Liver (tissue), 3 donors: ENCODE measurements at regions not wholly inside any gene's neighbourhood (a gene's known extent, or its start where the extent isn't known, plus 50 kb on each side); places are given as distances from the start of the nearest gene placed in this dataset.

Source experiments
- EGR1 ChIP-seq, 2 donors: IDR thresholded peaks; 2 replicates each; pipeline ENCODE4 v1.6.1; 2016 to 2018; ENCODE audit warnings: antibody characterized with exemption in 2 of 2, low read depth in 2 of 2
- FOXA1 ChIP-seq: IDR thresholded peaks from 2 replicates; pipeline ENCODE4 v1.6.1; 2016; ENCODE audit warnings: antibody characterized with exemption
- GABPA ChIP-seq, 2 donors: IDR thresholded peaks in 1 of 2; conservative IDR thresholded peaks in 1 of 2; 2 replicates each; pipeline ENCODE4 v1.6.1; 2016; ENCODE audit warnings: antibody characterized with exemption in 2 of 2, mild to moderate bottlenecking in 1 of 2, moderate library complexity in 1 of 2
- HNF4A ChIP-seq, 2 donors: conservative IDR thresholded peaks; 2 replicates each; pipeline ENCODE4 v1.6.1; 2016; ENCODE audit warnings: antibody characterized with exemption in 2 of 2, mild to moderate bottlenecking in 2 of 2
- RAD21 ChIP-seq, 2 donors: IDR thresholded peaks; 2 replicates each; pipeline ENCODE4 v1.6.1; 2016; ENCODE audit warnings: antibody characterized with exemption in 2 of 2, mild to moderate bottlenecking in 2 of 2
- SP1 ChIP-seq: IDR thresholded peaks from 2 replicates; pipeline ENCODE4 v1.6.1; 2018; ENCODE audit warnings: antibody characterized with exemption, mild to moderate bottlenecking
- TAF1 ChIP-seq: conservative IDR thresholded peaks from 2 replicates; pipeline ENCODE4 v1.6.1; 2016; ENCODE audit warnings: antibody characterized with exemption, mild to moderate bottlenecking
- YY1 ChIP-seq: IDR thresholded peaks from 2 replicates; pipeline ENCODE4 v1.6.1; 2016; ENCODE audit warnings: antibody characterized with exemption, mild to moderate bottlenecking
- TF ChIP-seq, protein P1 (sequence below): IDR thresholded peaks from 2 replicates; pipeline ENCODE4 v1.6.1; 2016; ENCODE audit warnings: antibody characterized with exemption, mild to moderate bottlenecking
- TF ChIP-seq, protein P2 (sequence below): fragments of 150-350 bp; IDR thresholded peaks from 2 replicates; pipeline ENCODE4 v1.5.1; 2017; ENCODE audit warnings: improper control_type of control experiment, low read depth, low read length; ENCODE audit not compliant: missing input control
- TF ChIP-seq, protein P3 (sequence below): IDR thresholded peaks from 2 replicates; pipeline ENCODE4 v1.6.1; 2016; ENCODE audit warnings: antibody characterized with exemption
- TF ChIP-seq, protein P4 (sequence below): IDR thresholded peaks from 2 replicates; pipeline ENCODE4 v1.6.1; 2016; ENCODE audit warnings: antibody characterized with exemption
- donor health status: healthy.
- donor health status: healthy.

DNA sequence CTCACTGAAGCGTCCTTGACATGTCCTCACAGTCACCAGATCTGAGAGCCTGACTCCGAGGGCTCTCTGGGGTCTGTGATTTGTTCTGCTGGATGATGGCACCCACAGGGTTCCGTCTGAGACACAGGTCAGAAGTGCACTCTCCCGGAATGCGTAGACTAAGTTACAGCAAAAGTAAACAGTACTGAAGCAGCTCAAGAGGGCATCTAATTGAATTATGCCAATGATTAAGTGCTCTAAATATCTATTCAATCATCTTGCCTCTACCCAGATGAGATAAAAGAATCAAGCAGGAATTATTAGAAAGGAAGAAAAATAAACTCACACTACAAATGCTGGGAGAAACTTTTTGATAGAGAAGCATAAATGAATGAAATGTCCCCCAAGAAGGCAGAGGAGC is 544.1 kb downstream of the SOX11 start:
- TF ChIP-seq, protein P1, sequence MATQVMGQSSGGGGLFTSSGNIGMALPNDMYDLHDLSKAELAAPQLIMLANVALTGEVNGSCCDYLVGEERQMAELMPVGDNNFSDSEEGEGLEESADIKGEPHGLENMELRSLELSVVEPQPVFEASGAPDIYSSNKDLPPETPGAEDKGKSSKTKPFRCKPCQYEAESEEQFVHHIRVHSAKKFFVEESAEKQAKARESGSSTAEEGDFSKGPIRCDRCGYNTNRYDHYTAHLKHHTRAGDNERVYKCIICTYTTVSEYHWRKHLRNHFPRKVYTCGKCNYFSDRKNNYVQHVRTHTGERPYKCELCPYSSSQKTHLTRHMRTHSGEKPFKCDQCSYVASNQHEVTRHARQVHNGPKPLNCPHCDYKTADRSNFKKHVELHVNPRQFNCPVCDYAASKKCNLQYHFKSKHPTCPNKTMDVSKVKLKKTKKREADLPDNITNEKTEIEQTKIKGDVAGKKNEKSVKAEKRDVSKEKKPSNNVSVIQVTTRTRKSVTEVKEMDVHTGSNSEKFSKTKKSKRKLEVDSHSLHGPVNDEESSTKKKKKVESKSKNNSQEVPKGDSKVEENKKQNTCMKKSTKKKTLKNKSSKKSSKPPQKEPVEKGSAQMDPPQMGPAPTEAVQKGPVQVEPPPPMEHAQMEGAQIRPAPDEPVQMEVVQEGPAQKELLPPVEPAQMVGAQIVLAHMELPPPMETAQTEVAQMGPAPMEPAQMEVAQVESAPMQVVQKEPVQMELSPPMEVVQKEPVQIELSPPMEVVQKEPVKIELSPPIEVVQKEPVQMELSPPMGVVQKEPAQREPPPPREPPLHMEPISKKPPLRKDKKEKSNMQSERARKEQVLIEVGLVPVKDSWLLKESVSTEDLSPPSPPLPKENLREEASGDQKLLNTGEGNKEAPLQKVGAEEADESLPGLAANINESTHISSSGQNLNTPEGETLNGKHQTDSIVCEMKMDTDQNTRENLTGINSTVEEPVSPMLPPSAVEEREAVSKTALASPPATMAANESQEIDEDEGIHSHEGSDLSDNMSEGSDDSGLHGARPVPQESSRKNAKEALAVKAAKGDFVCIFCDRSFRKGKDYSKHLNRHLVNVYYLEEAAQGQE = no peak
- TF ChIP-seq, protein P2, sequence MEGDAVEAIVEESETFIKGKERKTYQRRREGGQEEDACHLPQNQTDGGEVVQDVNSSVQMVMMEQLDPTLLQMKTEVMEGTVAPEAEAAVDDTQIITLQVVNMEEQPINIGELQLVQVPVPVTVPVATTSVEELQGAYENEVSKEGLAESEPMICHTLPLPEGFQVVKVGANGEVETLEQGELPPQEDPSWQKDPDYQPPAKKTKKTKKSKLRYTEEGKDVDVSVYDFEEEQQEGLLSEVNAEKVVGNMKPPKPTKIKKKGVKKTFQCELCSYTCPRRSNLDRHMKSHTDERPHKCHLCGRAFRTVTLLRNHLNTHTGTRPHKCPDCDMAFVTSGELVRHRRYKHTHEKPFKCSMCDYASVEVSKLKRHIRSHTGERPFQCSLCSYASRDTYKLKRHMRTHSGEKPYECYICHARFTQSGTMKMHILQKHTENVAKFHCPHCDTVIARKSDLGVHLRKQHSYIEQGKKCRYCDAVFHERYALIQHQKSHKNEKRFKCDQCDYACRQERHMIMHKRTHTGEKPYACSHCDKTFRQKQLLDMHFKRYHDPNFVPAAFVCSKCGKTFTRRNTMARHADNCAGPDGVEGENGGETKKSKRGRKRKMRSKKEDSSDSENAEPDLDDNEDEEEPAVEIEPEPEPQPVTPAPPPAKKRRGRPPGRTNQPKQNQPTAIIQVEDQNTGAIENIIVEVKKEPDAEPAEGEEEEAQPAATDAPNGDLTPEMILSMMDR = no peak
- TF ChIP-seq GABPA (IDR thresholded peaks at IDR 0.05 in 1 of 2, conservative IDR thresholded peaks at IDR 0.05 in 1 of 2) (no peak), EGR1 (IDR thresholded peaks at IDR 0.05; ENCODE audit: low read depth in 2 of 2) (no peak), FOXA1 (no peak), SP1 (no peak), TAF1 (no peak), RAD21 (IDR thresholded peaks at IDR 0.05) (no peak), HNF4A (conservative IDR thresholded peaks at IDR 0.05) (no peak), YY1 (no peak)
- TF ChIP-seq, protein P3, sequence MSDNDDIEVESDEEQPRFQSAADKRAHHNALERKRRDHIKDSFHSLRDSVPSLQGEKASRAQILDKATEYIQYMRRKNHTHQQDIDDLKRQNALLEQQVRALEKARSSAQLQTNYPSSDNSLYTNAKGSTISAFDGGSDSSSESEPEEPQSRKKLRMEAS = no peak
- TF ChIP-seq, protein P4, sequence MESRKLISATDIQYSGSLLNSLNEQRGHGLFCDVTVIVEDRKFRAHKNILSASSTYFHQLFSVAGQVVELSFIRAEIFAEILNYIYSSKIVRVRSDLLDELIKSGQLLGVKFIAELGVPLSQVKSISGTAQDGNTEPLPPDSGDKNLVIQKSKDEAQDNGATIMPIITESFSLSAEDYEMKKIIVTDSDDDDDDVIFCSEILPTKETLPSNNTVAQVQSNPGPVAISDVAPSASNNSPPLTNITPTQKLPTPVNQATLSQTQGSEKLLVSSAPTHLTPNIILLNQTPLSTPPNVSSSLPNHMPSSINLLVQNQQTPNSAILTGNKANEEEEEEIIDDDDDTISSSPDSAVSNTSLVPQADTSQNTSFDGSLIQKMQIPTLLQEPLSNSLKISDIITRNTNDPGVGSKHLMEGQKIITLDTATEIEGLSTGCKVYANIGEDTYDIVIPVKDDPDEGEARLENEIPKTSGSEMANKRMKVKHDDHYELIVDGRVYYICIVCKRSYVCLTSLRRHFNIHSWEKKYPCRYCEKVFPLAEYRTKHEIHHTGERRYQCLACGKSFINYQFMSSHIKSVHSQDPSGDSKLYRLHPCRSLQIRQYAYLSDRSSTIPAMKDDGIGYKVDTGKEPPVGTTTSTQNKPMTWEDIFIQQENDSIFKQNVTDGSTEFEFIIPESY = no peak
